Brain microvascular endothelial cell (primary cell): ENCODE measurements at regions not wholly inside any gene's neighbourhood (a gene's known extent, or its start where the extent isn't known, plus 50 kb on each side); places are given as distances from the start of the nearest gene placed in this dataset.

Experiments used
- DNase-seq: peaks from one replicate; pipeline ENCODE4 v3.0.0-alpha.2; 2020
- H3K27ac ChIP-seq: fragments of 250-450 bp; sonication (Bioruptor Pico); 2 replicates; pipeline ENCODE4 v1.5.1; 2020; ENCODE audit warnings: mild to moderate bottlenecking, moderate library complexity
- H3K27me3 ChIP-seq: fragments of 250-450 bp; sonication (Bioruptor Pico); replicated peaks from 2 replicates; pipeline ENCODE4 v1.5.1; 2020; ENCODE audit warnings: mild to moderate bottlenecking
- H3K36me3 ChIP-seq: fragments of 250-450 bp; sonication (Bioruptor Pico); replicated peaks from 2 replicates; pipeline ENCODE4 v1.5.1; 2020; ENCODE audit warnings: mild to moderate bottlenecking
- H3K4me3 ChIP-seq: 2 replicates; pipeline ENCODE4 v1.5.1; 2011; ENCODE audit warnings: low read depth, mild to moderate bottlenecking, control low read depth, low read length, moderate library complexity
- CTCF ChIP-seq: IDR thresholded peaks from 2 replicates; pipeline ENCODE4 v1.5.1; 2011; ENCODE audit warnings: low read depth, mild to moderate bottlenecking, moderate library complexity, low read length, control low read depth, inconsistent platforms; ENCODE audit errors: missing control alignments
- in situ Hi-C: cut with HindIII; loops from 2 replicates; pipeline ENCODE4 v1.10.0; 2017; ENCODE audit warnings: low sequenced_read_pairs, low pct_ligation_motif_present

GRCh38 chr5:117645400-117645799 is 1070.8 kb upstream of the SEMA6A start:
- no peaks in the 10 kb centered on the region for H3K36me3 ChIP-seq
- in situ Hi-C loops: no loop called here
- no peak overlapping the region for H3K4me3 ChIP-seq
- no peaks in the 10 kb centered on the region for H3K27me3 ChIP-seq
- no peak overlapping the region for H3K27ac ChIP-seq
- no peak for DNase-seq
- no peak for TF ChIP-seq CTCF

- no peak for DNase-seq
- Histone ChIP-seq H3K4me3 (no peak overlapping the region), H3K27ac (no peak overlapping the region), H3K27me3 (no peaks in the 10 kb centered on the region), H3K36me3 (no peaks in the 10 kb centered on the region)
- TF ChIP-seq CTCF: no peak
- in situ Hi-C loops: no loop called here
These were observed 1064.0 kb upstream of the SEMA6A start for GRCh38 chr5:117638581-117638980.

GRCh38 chr5:117633093-117633492 is 1058.5 kb upstream of the SEMA6A start:
- in situ Hi-C loops: no loop called here
- Histone ChIP-seq H3K27ac (no peak overlapping the region), H3K36me3 (no peaks in the 10 kb centered on the region), H3K4me3 (no peak overlapping the region), H3K27me3 (no peaks in the 10 kb centered on the region)
- TF ChIP-seq CTCF: no peak
- DNase-seq: no peak

GRCh38 chr5:117624201-117624600 is 1049.6 kb upstream of the SEMA6A start:
- H3K27me3 ChIP-seq: no peaks in the 10 kb centered on the region
- H3K27ac ChIP-seq: no peak overlapping the region
- TF ChIP-seq CTCF: no peak
- no peaks in the 10 kb centered on the region for H3K36me3 ChIP-seq
- no peak for DNase-seq
- H3K4me3 ChIP-seq: no peak overlapping the region
- in situ Hi-C loops: no loop called here

- DNase-seq: no peak
- in situ Hi-C loops: no loop called here
These were observed 1048.6 kb upstream of the SEMA6A start for GRCh38 chr5:117623042-117623805.

More at GRCh38 chr5:117623042-117623805, 1048.6 kb upstream of the SEMA6A start:
- no peaks in the 10 kb centered on the region for H3K36me3 ChIP-seq
- no peak overlapping the region for H3K27ac ChIP-seq
- H3K27me3 ChIP-seq: no peaks in the 10 kb centered on the region
- no peak for TF ChIP-seq CTCF
- H3K4me3 ChIP-seq: no peak overlapping the region
